Caco-2 (cell line): ENCODE measurements at regions not wholly inside any gene's neighbourhood (a gene's known extent, or its start where the extent isn't known, plus 50 kb on each side); places are given as distances from the start of the nearest gene placed in this dataset.

ENCODE experiments used
- BruUV-seq: library from RNA; stranded (reverse); fragments of 400-500 nt; replicated peaks from 2 replicates; lab custom pipeline; 2021; lab: Mats Ljungman, UMichigan
- CTCF ChIA-PET: fragments of 300-600 bp; sonication (Branson Sonifier 250); formaldehyde crosslinking; loops from one replicate; lab custom pipeline; 2022; ENCODE audit warnings: antibody characterized with exemption; lab: Charles Lee
- POLR2A ChIA-PET: fragments of 300-600 bp; sonication (Branson Sonifier 250); formaldehyde crosslinking; loops from one replicate; lab custom pipeline; 2022; ENCODE audit warnings: antibody characterized with exemption; lab: Charles Lee
- DNase-seq, 2 experiments: peaks; one replicate each; pipeline versions ENCODE4 v3.0.0 to v3.0.0-alpha.2; 2020 to 2022
- H3K27me3 ChIP-seq: replicated peaks from 2 replicates; pipeline ENCODE4 v1.6.0; 2011; ENCODE audit warnings: low read length; ENCODE audit not compliant: control insufficient read depth, insufficient read depth
- H3K36me3 ChIP-seq: 2 replicates; pipeline ENCODE4 v1.5.1; 2011; ENCODE audit warnings: low read length; ENCODE audit not compliant: control insufficient read depth, insufficient read depth
- H3K4me1 ChIP-seq: fragments of 250-450 bp; sonication (Bioruptor Pico); 2 replicates; pipeline ENCODE4 v1.5.1; 2020; ENCODE audit warnings: mild to moderate bottlenecking
- H3K4me3 ChIP-seq: 2 replicates; pipeline ENCODE4 v1.5.1; 2011; ENCODE audit warnings: low read depth, mild to moderate bottlenecking, control low read depth, low read length
- H3K9me3 ChIP-seq: fragments of 250-450 bp; sonication (Bioruptor Pico); 2 replicates; pipeline ENCODE4 v1.5.1; 2020; ENCODE audit warnings: mild to moderate bottlenecking, moderate library complexity
- H3K27ac Mint-ChIP-seq: one replicate; pipeline ENCODE4 v1.8.0; 2022; ENCODE audit warnings: mixed read lengths; ENCODE audit not compliant: unreplicated experiment
- H3K27me3 Mint-ChIP-seq: one replicate; pipeline ENCODE4 v1.8.0; 2022; ENCODE audit warnings: mixed read lengths; ENCODE audit not compliant: insufficient read depth, unreplicated experiment
- H3K36me3 Mint-ChIP-seq: one replicate; pipeline ENCODE4 v1.8.0; 2022; ENCODE audit warnings: mild to moderate bottlenecking, mixed read lengths; ENCODE audit not compliant: insufficient read depth, unreplicated experiment
- H3K4me1 Mint-ChIP-seq: one replicate; pipeline ENCODE4 v1.8.0; 2022; ENCODE audit warnings: low read depth, mixed read lengths; ENCODE audit not compliant: unreplicated experiment
- H3K4me3 Mint-ChIP-seq: one replicate; pipeline ENCODE4 v1.8.0; 2022; ENCODE audit warnings: mild to moderate bottlenecking, moderate library complexity, mixed read lengths; ENCODE audit not compliant: unreplicated experiment
- H3K9me3 Mint-ChIP-seq: one replicate; pipeline ENCODE4 v1.8.0; 2022; ENCODE audit warnings: mixed read lengths; ENCODE audit not compliant: unreplicated experiment
- CTCF ChIP-seq, 2 experiments: fragments of 200-600 bp in 1 of 2; IDR thresholded peaks; 1 replicate in 1 of 2; 2 replicates in 1 of 2; pipeline versions ENCODE4 v1.5.1 to v1.8.0; 2011 to 2022; ENCODE audit warnings: antibody characterized with exemption in 1 of 2, control low read depth in 1 of 2, inconsistent platforms in 1 of 2, low read depth in 1 of 2, low read length in 1 of 2, mild to moderate bottlenecking in 1 of 2, moderate library complexity in 1 of 2; ENCODE audit not compliant: insufficient read depth in 1 of 2, severe bottlenecking in 1 of 2, unreplicated experiment in 1 of 2
- intact Hi-C: fragments of 100-400 bp; cut with micrococcal nuclease; formaldehyde crosslinking; loops from one replicate; pipeline ENCODE4 v1.10.0; 2022; ENCODE audit not compliant: unreplicated experiment

DNA sequence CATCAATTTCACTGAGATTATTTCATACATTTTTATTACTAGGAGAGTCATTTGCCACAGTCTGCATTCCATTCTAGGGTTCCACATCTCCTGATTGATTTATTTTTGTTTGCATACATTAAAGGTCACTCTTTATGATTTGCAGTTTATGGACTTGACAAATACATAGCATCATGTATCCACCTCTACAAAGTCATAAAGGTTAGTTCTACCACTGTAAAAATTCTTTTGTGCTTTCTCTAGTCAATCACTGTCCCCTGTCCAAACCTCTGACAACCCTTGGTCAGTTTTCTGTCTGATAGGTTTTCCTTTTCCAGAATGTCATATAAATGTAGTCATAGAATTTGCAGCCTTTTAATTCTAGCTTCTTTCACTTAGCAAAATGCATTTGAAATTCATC, 434.6 kb upstream of the MON1B start:
- Mint-ChIP-seq H3K4me1 (no peaks in the 10 kb centered on the region), H3K4me3 (no peak overlapping the region), H3K36me3 (no peaks in the 10 kb centered on the region), H3K9me3 (peaks cover 9% of the 10 kb centered on the region), H3K27ac (no peak overlapping the region), H3K27me3 (peaks cover 2% of the 10 kb centered on the region)
- POLR2A ChIA-PET, result no interaction called here
- no peak for DNase-seq
- no peaks in the 10 kb centered on the region for H3K27me3 ChIP-seq
- no peaks in the 10 kb centered on the region for H3K4me1 ChIP-seq
- no TSS peak for BruUV-seq
- H3K36me3 ChIP-seq, result no peaks in the 10 kb centered on the region
- H3K4me3 ChIP-seq, result no peak overlapping the region
- CTCF ChIA-PET, result no interaction called here
- TF ChIP-seq CTCF (IDR thresholded peaks at IDR 0.05; ENCODE audit: insufficient read depth in 1 of 2, low read depth in 1 of 2, low read length in 1 of 2, severe bottlenecking in 1 of 2, unreplicated experiment in 1 of 2), result no peak
- intact Hi-C loops, result loop anchor here (1.0 kb wide), 1 partner anchor 27 kb away; no protein-coding TSS in a partner anchor
- no peaks in the 10 kb centered on the region for H3K9me3 ChIP-seq

DNA sequence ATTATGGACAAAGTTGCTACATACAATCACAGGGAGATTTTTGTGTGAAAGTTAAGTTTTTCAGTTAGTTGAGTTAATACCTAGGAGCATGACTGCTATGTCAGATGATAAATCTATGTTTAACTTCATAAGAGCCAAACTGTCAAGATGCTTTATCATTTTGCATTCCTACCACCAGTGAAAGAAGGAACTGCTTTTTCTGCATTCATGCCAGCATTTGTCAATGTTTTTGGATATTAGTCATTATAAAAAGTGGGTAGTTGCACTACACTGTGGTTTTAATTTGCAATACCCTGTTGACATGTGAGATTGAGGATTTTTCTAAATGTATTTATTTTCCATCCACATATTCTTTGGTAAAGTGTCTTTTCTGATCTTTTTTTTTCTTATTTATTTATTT, 434.0 kb upstream of the MON1B start:
- DNase-seq, result no peak
- no peaks in the 10 kb centered on the region for H3K36me3 Mint-ChIP-seq
- no peak overlapping the region for H3K4me3 ChIP-seq
- TF ChIP-seq CTCF (IDR thresholded peaks at IDR 0.05; ENCODE audit: insufficient read depth in 1 of 2, low read depth in 1 of 2, low read length in 1 of 2, severe bottlenecking in 1 of 2, unreplicated experiment in 1 of 2), result no peak
- ChIA-PET POLR2A (no interaction called here), CTCF (no interaction called here)
- peaks cover 2% of the 10 kb centered on the region for H3K27me3 Mint-ChIP-seq
- peaks cover 9% of the 10 kb centered on the region for H3K9me3 Mint-ChIP-seq
- H3K4me1 Mint-ChIP-seq, result no peaks in the 10 kb centered on the region
- H3K27ac Mint-ChIP-seq, result no peak overlapping the region
- intact Hi-C loops, result loop anchor here (1.0 kb wide), 1 partner anchor 28 kb away; no protein-coding TSS in a partner anchor
- no peaks in the 10 kb centered on the region for H3K4me1 ChIP-seq
- no peaks in the 10 kb centered on the region for H3K27me3 ChIP-seq
- H3K36me3 ChIP-seq, result no peaks in the 10 kb centered on the region
- no peak overlapping the region for H3K4me3 Mint-ChIP-seq
- no TSS peak for BruUV-seq
- no peaks in the 10 kb centered on the region for H3K9me3 ChIP-seq

DNA sequence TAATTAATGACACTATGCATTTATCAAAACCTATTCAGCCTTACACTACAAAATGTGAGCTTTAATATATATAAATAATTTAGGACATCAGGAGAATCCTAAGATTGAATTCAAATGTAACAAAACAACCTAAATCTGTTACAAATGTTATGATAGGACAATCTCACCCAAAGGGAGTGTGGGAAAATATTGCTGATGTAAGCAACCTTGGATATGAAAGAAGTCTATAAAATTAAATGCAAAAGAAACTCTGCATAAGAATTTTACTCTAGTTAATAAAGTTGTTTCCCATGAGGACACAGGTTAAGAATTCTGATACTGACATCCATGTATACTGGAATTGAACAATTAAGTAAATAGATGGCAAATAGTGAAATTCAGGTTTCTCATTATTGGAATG, 424.5 kb upstream of the MON1B start:
- no peaks in the 10 kb centered on the region; the same call in 1 of the 2 replicates for H3K27me3 ChIP-seq
- ChIA-PET CTCF (no interaction called here), POLR2A (no interaction called here)
- no peaks in the 10 kb centered on the region for H3K4me1 Mint-ChIP-seq
- peaks cover 4% of the 10 kb centered on the region for H3K27me3 Mint-ChIP-seq
- no TSS peak for BruUV-seq
- no peaks in the 10 kb centered on the region for H3K36me3 Mint-ChIP-seq
- TF ChIP-seq CTCF (IDR thresholded peaks at IDR 0.05; ENCODE audit: insufficient read depth in 1 of 2, low read depth in 1 of 2, low read length in 1 of 2, severe bottlenecking in 1 of 2, unreplicated experiment in 1 of 2), result no peak
- H3K9me3 Mint-ChIP-seq, result peaks cover 16% of the 10 kb centered on the region
- H3K36me3 ChIP-seq, result no peaks in the 10 kb centered on the region
- no peak overlapping the region for H3K27ac Mint-ChIP-seq
- intact Hi-C loops, result no loop called here
- no peak overlapping the region for H3K4me3 ChIP-seq
- DNase-seq, result no peak
- H3K4me1 ChIP-seq, result no peaks in the 10 kb centered on the region
- H3K9me3 ChIP-seq, result no peaks in the 10 kb centered on the region; the same call in 1 of the 2 replicates
- no peak overlapping the region for H3K4me3 Mint-ChIP-seq
